Heart right ventricle (tissue), 16 donors: ENCODE measurements at regions not wholly inside any gene's neighbourhood (a gene's known extent, or its start where the extent isn't known, plus 50 kb on each side); places are given as distances from the start of the nearest gene placed in this dataset.

Source experiments
- ATAC-seq, 8 donors: fragments of 200-7000 bp; cut with Tn5 transposase; one replicate each; pipeline ENCODE4 v1.9.1; 2020; ENCODE audit warnings: mild to moderate bottlenecking in 8 of 8, moderate library complexity in 8 of 8, moderate number of reproducible peaks in 1 of 8
- DNase-seq, 2 donors: peaks; one replicate each; pipeline ENCODE4 v3.0.0-alpha.2; 2020
- H3K27ac ChIP-seq, 10 donors: fragments of 200-600 bp; sonication (generic) in 2 of 10; one replicate each; pipeline versions ENCODE4 v1.5.0 to v1.8.0; 2020 to 2022; ENCODE audit warnings: mild to moderate bottlenecking in 3 of 10
- H3K27me3 ChIP-seq, 7 donors: fragments of 200-600 bp; one replicate each; pipeline ENCODE4 v1.8.0; 2021 to 2022; ENCODE audit warnings: mild to moderate bottlenecking in 2 of 7
- H3K36me3 ChIP-seq, 9 donors: fragments of 200-600 bp; sonication (generic) in 1 of 9; one replicate each; pipeline versions ENCODE4 v1.5.0 to v1.8.0; 2020 to 2022; ENCODE audit warnings: mild to moderate bottlenecking in 2 of 9
- H3K4me1 ChIP-seq, 9 donors: fragments of 200-600 bp; sonication (generic) in 1 of 9; one replicate each; pipeline versions ENCODE4 v1.5.0 to v1.8.0; 2020 to 2022; ENCODE audit warnings: mild to moderate bottlenecking in 4 of 9
- H3K4me3 ChIP-seq, 10 donors: fragments of 200-600 bp; sonication (generic) in 2 of 10; one replicate each; pipeline versions ENCODE4 v1.5.0 to v1.8.0; 2020 to 2022; ENCODE audit warnings: mild to moderate bottlenecking in 7 of 10, moderate library complexity in 2 of 10
- H3K9me3 ChIP-seq, 11 donors: fragments of 200-600 bp in 10 of 11; sonication (generic) in 2 of 11; one replicate each; pipeline versions ENCODE4 v1.5.0 to v1.8.0; 2013 to 2022; ENCODE audit warnings: mild to moderate bottlenecking in 2 of 11, control low read depth in 1 of 11, moderate library complexity in 1 of 11
- WGBS, 2 donors: extraction: QIAGEN DNeasy Blood & Tissue Kit; methylation state at CpG; one replicate each; pipeline ENCODE4 v1.1.7; 2013; ENCODE audit warnings: inconsistent platforms in 1 of 2; 5-methylcytosine and 5-hydroxymethylcytosine counted together
- intact Hi-C, 10 donors: fragments of 100-400 bp; cut with DNase I; formaldehyde crosslinking; loops; one replicate each; pipeline versions ENCODE4 v1.11.1 to v1.14.2; 2022
- TF ChIP-seq, protein P1 (sequence below), 9 donors: fragments of 200-600 bp; sonication (generic) in 2 of 9; IDR thresholded peaks; one replicate each; pipeline versions ENCODE4 v1.5.0 to v1.8.0; 2021 to 2022; ENCODE audit warnings: antibody characterized with exemption in 9 of 9, mild to moderate bottlenecking in 5 of 9, moderate library complexity in 1 of 9
- donor health status: Arrhythmogenic right ventricular cardiomyopathy.
- donor health status: ischemic (EF 13 %, LVEDD 7.1; RV severe dilation, severe dysfunction).
- donor health status: healthy with polysubstance abuse.
- donor health status: DM: no; HTN: yes; CAD: no.
- donor health status: DM: no; HTN: no; CAD: no.
- donor health status: ischemic (EF 25% LVEDD 6.9; RV normal size, moderate dysfunction).
- donor health status: ischemic (EF 25% LVEDD 5.7; RV mildly dilated, moderate dysfunction).
- donor health status: healthy.
- donor health status: DM: yes; HTN: yes; CAD: no.
- donor health status: Ischemic cardiomyopathy.
- donor health status: ischemic (EF 35%, LVEDD 5.7; RV mildly dilated, moderate dysfunction).
- donor health status: nonischemic (EF 11% LVEDD 7.7; RV severe dilation, severe dysfunction).
- donor health status: DM: yes; HTN: yes; CAD: no.
- donor health status: PGD.
- donor health status: ischemic (EF 29% LVEDD 5.4; RV normal size, mild dysfunction).
- donor health status: nonischemic (EF 23%, LVEDD 6.1; RV moderate dilation, normal function).

DNA sequence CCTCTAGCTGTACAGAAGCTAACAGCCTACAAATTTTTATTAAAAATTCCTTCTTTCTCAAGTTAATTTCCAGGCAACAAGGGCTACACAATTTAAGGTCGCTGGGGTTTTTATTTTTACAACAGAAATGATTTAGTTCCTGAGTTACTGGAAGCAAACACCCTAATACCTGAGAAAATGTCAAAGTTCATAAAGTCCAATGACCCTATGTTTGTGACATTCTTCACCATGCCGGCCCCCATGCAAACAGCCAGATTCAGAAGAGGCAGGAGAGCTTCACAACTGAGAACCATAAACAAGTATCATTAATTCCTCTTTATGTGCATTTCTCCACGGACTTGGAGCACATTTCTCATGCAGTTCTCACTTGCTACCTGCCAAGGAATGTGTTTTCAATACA lies 236.2 kb upstream of the EGLN3 start:
- Histone ChIP-seq H3K36me3 (no peaks in the 10 kb centered on the region), H3K4me3 (no peak overlapping the region), H3K9me3 (no peaks in the 10 kb centered on the region), H3K4me1 (peaks cover 0 to 1% (median 0%) of the 10 kb centered on the region in 9 donors), H3K27ac (no peak overlapping the region), H3K27me3 (no peaks in the 10 kb centered on the region)
- ATAC-seq (no peak), DNase-seq (no peak)
- TF ChIP-seq, protein P1, sequence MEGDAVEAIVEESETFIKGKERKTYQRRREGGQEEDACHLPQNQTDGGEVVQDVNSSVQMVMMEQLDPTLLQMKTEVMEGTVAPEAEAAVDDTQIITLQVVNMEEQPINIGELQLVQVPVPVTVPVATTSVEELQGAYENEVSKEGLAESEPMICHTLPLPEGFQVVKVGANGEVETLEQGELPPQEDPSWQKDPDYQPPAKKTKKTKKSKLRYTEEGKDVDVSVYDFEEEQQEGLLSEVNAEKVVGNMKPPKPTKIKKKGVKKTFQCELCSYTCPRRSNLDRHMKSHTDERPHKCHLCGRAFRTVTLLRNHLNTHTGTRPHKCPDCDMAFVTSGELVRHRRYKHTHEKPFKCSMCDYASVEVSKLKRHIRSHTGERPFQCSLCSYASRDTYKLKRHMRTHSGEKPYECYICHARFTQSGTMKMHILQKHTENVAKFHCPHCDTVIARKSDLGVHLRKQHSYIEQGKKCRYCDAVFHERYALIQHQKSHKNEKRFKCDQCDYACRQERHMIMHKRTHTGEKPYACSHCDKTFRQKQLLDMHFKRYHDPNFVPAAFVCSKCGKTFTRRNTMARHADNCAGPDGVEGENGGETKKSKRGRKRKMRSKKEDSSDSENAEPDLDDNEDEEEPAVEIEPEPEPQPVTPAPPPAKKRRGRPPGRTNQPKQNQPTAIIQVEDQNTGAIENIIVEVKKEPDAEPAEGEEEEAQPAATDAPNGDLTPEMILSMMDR (IDR thresholded peaks at IDR 0.05): no peak
- intact Hi-C loops: no loop called here
- 66 to 67% methylated on average over 3 of the region's 3 CpGs for WGBS, 2 donors

DNA sequence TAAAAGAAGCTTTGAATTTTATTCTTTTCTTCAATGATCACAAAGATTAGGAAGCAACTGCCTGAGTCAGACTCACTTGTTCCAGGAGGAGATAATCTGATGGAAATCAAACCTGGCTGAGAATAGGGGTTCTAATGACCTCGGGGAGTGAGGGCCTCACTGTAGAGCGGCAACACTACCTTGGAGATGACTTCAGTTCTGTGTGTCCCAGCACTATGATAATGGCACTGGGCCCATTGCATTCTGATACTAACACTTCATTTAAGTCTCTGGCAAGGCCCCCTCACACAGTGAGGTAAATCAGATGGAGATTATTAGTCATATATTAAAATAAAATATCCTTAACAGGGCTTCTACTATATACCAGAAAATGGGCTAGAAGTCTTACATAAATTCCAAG lies 233.3 kb upstream of the EGLN3 start:
- DNase-seq (no peak), ATAC-seq (no peak)
- Histone ChIP-seq H3K36me3 (no peaks in the 10 kb centered on the region), H3K27me3 (no peaks in the 10 kb centered on the region), H3K9me3 (no peaks in the 10 kb centered on the region), H3K27ac (no peak overlapping the region), H3K4me1 (peaks cover 0 to 29% (median 15%) of the 10 kb centered on the region in 9 donors), H3K4me3 (no peak overlapping the region)
- WGBS, 2 donors: 89 to 93% methylated on average over 2 of the region's 2 CpGs
- intact Hi-C loops: no loop called here
- TF ChIP-seq, protein P1 (IDR thresholded peaks at IDR 0.05): no peak

DNA sequence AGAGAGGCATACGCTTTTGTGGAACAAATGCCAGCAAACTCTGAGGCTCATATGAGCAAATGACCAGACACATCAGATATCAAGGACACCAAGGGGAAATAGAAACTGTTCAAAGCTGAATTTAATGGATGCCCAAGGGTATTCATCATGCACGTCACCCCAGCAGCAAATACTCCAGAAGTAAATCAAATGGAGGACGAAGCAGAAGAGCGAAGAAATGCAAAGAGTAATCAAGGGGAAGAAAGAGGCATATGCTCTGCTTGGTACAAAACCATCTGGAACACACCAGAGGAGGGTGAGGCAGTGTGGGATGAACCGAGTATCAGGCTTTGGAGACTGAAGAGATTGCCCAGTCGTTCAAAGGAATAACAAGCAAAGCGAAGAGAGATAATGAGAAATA lies 232.6 kb upstream of the EGLN3 start:
- Histone ChIP-seq H3K4me3 (no peak overlapping the region), H3K27ac (no peak overlapping the region), H3K27me3 (no peaks in the 10 kb centered on the region), H3K36me3 (no peaks in the 10 kb centered on the region), H3K4me1 (peaks cover 0 to 29% (median 15%) of the 10 kb centered on the region in 9 donors), H3K9me3 (no peaks in the 10 kb centered on the region)
- WGBS, 2 donors: 81 to 86% methylated on average over 7 of the region's 7 CpGs
- no peak for ATAC-seq
- TF ChIP-seq, protein P1 (IDR thresholded peaks at IDR 0.05): no peak
- intact Hi-C loops: no loop called here
- no peak for DNase-seq

DNA sequence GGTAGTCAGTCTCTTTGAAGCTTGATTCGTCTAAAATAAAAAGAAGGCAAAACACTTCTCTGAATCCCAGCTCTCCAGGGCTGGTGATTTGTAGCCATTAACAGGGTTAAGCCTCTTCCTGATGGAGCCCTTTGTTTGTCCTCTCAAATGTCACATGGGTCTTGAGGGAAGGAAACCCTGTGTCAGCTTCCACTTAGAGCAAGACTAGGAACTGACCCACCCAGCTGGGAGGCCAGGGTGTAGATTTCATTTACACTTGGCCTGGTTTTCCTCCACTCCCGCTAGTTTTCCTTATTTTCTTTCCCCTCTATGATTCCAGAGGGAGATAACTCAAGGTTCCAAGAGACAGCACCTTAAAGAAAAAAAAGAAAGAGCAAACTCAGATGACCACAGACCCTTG lies 230.5 kb upstream of the EGLN3 start:
- Histone ChIP-seq H3K9me3 (no peaks in the 10 kb centered on the region), H3K27me3 (no peaks in the 10 kb centered on the region), H3K27ac (peak overlapping the region in 2 of 10 donors; percentile 13 to 44), H3K4me3 (no peak overlapping the region), H3K36me3 (no peaks in the 10 kb centered on the region), H3K4me1 (peaks cover 0 to 34% (median 15%) of the 10 kb centered on the region in 9 donors)
- peak in 7 of 8 donors; percentile 60 to 79 (median 71) for ATAC-seq
- no peak for DNase-seq
- intact Hi-C loops: no loop called here
- TF ChIP-seq, protein P1 (IDR thresholded peaks at IDR 0.05): no peak
- 44 to 55% methylated on average over 2 of the region's 2 CpGs for WGBS, 2 donors
